VCaP (cell line): ENCODE measurements at regions not wholly inside any gene's neighbourhood (a gene's known extent, or its start where the extent isn't known, plus 50 kb on each side); places are given as distances from the start of the nearest gene placed in this dataset.

Experiments used
- H3K27ac ChIP-seq: fragments of 450-650 bp; 2 replicates; pipeline ENCODE4 v1.5.1; 2017
- CTCF ChIP-seq: fragments of 450-650 bp; conservative IDR thresholded peaks from 2 replicates; pipeline ENCODE4 v1.5.1; 2017; ENCODE audit warnings: mild to moderate bottlenecking, moderate library complexity

DNA sequence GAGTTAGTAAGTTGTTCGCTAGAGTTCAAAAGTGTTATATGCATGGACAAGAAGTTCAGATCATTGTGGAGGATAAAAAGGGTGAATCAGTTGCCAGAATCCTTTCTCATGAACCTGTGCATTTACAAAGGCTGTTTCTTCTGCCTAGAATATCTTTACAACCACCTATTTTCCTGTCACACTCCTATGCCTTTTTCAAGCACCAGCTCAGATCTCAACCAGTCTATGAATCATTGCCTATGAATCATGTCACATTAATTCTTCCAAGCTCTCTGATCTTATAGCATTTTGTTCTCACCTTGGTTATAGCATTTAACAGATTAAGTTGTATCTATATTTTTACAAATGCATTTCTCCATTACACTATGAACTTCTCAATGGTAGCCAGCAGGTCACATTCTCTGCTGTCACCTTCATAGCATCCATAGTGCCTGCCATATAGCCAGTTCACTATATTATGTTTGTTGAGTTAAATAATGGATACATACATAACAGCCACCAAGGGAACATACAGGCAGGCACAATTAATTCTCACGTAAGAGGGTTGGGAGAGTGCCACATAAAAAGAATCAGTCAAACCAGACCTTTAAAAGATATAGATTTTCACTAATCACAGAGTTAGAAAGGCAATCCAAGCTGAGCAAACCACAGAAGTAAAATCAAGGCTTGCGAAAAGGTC lies 573.0 kb downstream of the FOXG1 start:
- no peak for TF ChIP-seq CTCF
- no peak overlapping the region for H3K27ac ChIP-seq

DNA sequence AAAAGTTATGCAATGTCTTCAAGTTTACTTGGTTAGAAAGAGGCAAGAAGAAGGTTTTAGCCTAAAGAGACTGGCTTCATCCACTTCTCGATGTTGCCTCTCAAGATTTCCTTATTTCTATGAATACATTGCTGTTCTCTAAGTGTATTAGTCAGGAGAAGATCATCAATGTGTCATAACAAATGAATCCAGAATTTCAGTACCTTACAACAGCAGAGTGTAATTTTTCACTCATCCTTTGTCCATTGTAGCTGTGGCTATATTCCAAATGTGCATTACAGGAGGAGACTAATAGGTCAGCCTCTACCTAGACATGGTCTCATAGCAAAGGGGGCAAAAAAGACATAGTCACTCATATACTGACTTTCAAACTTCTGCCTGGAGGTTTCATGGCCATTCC lies 579.1 kb downstream of the PRKD1 start:
- no peak for TF ChIP-seq CTCF
- H3K27ac ChIP-seq = no peak overlapping the region

DNA sequence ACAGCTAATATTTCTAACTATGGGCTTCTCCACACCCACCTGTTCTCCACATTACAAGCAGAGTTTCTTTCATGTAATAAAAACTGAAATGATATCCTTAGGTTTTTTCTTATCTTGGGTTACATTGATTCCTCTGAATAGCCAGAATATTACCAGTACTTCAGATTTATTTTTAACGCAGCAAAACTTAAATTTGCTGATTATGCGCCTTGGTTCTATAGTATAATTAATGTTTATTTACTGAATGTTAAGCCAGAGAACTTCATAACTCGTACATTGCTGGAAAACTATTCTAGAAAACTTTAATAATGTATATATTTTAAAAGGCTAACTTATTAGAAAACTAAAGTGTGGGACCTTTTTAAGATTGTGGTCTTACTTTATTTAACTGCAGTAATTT lies 577.2 kb downstream of the PRKD1 start:
- TF ChIP-seq CTCF = no peak

GRCh38 chr14:29351996-29352705 lies 575.5 kb downstream of the PRKD1 start:
- no peak overlapping the region for H3K27ac ChIP-seq
- no peak for TF ChIP-seq CTCF

More for the DNA sequence above, 577.2 kb downstream of the PRKD1 start:
- no peak overlapping the region for H3K27ac ChIP-seq

- TF ChIP-seq CTCF = no peak
These were observed 575.0 kb downstream of the PRKD1 start for GRCh38 chr14:29352706-29353080.

GRCh38 chr14:29353513-29353912 lies 574.1 kb downstream of the PRKD1 start:
- H3K27ac ChIP-seq = no peak overlapping the region
- TF ChIP-seq CTCF = no peak

More at GRCh38 chr14:29352706-29353080, 575.0 kb downstream of the PRKD1 start:
- no peak overlapping the region for H3K27ac ChIP-seq

DNA sequence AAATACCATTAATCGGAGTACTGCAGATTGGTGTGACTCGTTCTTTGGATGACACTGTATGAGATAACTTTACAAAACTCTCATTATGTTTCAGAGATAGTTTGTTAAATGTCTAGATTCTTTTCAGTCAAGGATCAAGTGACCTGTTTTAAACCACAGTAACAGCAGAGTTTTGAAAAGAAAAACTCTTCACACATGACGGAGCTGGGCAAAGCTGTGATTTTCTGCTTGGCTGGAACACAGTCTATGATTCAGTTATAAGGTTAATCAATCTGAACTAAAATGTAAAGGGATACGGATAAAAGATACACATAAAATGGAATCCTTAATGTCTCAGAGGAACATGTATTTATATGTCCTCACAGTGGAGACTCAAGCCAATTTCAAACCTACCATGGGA lies 573.2 kb downstream of the PRKD1 start:
- no peak for TF ChIP-seq CTCF
- no peak overlapping the region for H3K27ac ChIP-seq
